H1 (cell line): ENCODE measurements at regions not wholly inside any gene's neighbourhood (a gene's known extent, or its start where the extent isn't known, plus 50 kb on each side); places are given as distances from the start of the nearest gene placed in this dataset.

Source experiments
- CTCF ChIA-PET: fragments of 300-600 bp; sonication (Branson Sonifier 250); formaldehyde crosslinking; loops from one replicate; lab custom pipeline; 2021; ENCODE audit not compliant: partially characterized antibody; lab: Charles Lee
- POLR2A ChIA-PET: fragments of 300-600 bp; sonication (Branson Sonifier 250); formaldehyde crosslinking; loops from one replicate; lab custom pipeline; 2021; ENCODE audit warnings: inconsistent platforms; ENCODE audit not compliant: partially characterized antibody; lab: Charles Lee
- DNase-seq, 2 experiments: peaks; one replicate each; pipeline versions ENCODE4 v3.0.0 to v3.0.0-alpha.2; 2010 to 2022; ENCODE audit warnings: low spot score in 2 of 2, low read depth in 1 of 2, mixed read lengths in 1 of 2
- FAIRE-seq: peaks from 2 replicates; lab custom pipeline; 2011; peaks lifted over from hg19 to GRCh38; lab: Jason Lieb, UNC
- H2AFZ ChIP-seq: 2 replicates; pipeline ENCODE4 v1.8.1; 2012; ENCODE audit warnings: low read length, inconsistent platforms
- H2AK5ac ChIP-seq: 2 replicates; pipeline ENCODE4 v1.6.1; 2013; ENCODE audit warnings: low read depth, low read length
- H2BK120ac ChIP-seq: replicated peaks from 2 replicates; pipeline ENCODE3; 2013; ENCODE audit warnings: low read depth, low read length, inconsistent platforms
- H2BK12ac ChIP-seq: 2 replicates; pipeline ENCODE4 v1.6.1; 2013; ENCODE audit warnings: low read depth, low read length
- H2BK15ac ChIP-seq: 2 replicates; pipeline ENCODE4 v1.6.1; 2013; ENCODE audit warnings: low read length
- H2BK20ac ChIP-seq: 2 replicates; pipeline ENCODE4 v1.6.1; 2013; ENCODE audit warnings: low read length
- H2BK5ac ChIP-seq: 2 replicates; pipeline ENCODE4 v1.6.1; 2013; ENCODE audit warnings: low read depth, low read length
- H3K14ac ChIP-seq: 2 replicates; pipeline ENCODE4 v1.6.1; 2013; ENCODE audit warnings: inconsistent platforms; ENCODE audit not compliant: insufficient read length
- H3K18ac ChIP-seq: 2 replicates; pipeline ENCODE4 v1.6.1; 2013; ENCODE audit warnings: low read length; ENCODE audit errors: extremely low read depth
- H3K23ac ChIP-seq: 2 replicates; pipeline ENCODE4 v1.6.1; 2013; ENCODE audit warnings: inconsistent platforms; ENCODE audit not compliant: insufficient read length
- H3K23me2 ChIP-seq: 2 replicates; pipeline ENCODE4 v1.6.1; 2013; ENCODE audit warnings: low read depth, low read length
- H3K27ac ChIP-seq: 2 replicates; pipeline ENCODE4 v1.6.1; 2011; ENCODE audit warnings: low read depth, low read length, inconsistent platforms
- H3K27me3 ChIP-seq, 4 experiments: replicated peaks in 1 of 4; 1 replicate in 1 of 4; 2 replicates in 3 of 4; pipeline versions ENCODE4 v1.6.1 to v1.8.1; 2011 to 2013; ENCODE audit warnings: low read length in 3 of 4, mild to moderate bottlenecking in 3 of 4, inconsistent platforms in 2 of 4, mixed read lengths in 2 of 4, moderate library complexity in 1 of 4; ENCODE audit not compliant: control insufficient read depth in 3 of 4, insufficient read depth in 3 of 4; ENCODE audit errors: extremely low read depth in 1 of 4
- H3K36me3 ChIP-seq, 4 experiments: 2 replicates each; pipeline versions ENCODE4 v1.6.1 to v1.8.1; 2011 to 2013; ENCODE audit warnings: mild to moderate bottlenecking in 4 of 4, low read length in 3 of 4, moderate library complexity in 2 of 4, control low read depth in 1 of 4, inconsistent platforms in 1 of 4; ENCODE audit not compliant: insufficient read depth in 4 of 4, control insufficient read depth in 2 of 4
- H3K4ac ChIP-seq: replicated peaks from 2 replicates; pipeline ENCODE3; 2013; ENCODE audit warnings: low read length, low read depth, mixed read lengths, inconsistent platforms; ENCODE audit not compliant: insufficient read length
- H3K4me1 ChIP-seq, 4 experiments: replicated peaks in 1 of 4; 1 replicate in 1 of 4; 2 replicates in 3 of 4; pipeline versions ENCODE4 v1.6.1 to v1.8.1; 2011 to 2013; ENCODE audit warnings: low read length in 3 of 4, inconsistent platforms in 2 of 4, mixed read lengths in 1 of 4; ENCODE audit not compliant: insufficient read depth in 4 of 4, control insufficient read depth in 3 of 4
- H3K4me2 ChIP-seq, 2 experiments: 2 replicates each; pipeline versions ENCODE4 v1.6.1 to v1.8.1; 2011 to 2013; ENCODE audit warnings: low read depth in 2 of 2, low read length in 2 of 2, control low read depth in 1 of 2, inconsistent platforms in 1 of 2, mild to moderate bottlenecking in 1 of 2; ENCODE audit not compliant: insufficient read depth in 1 of 2
- H3K4me3 ChIP-seq, 4 experiments: fragments of 200-600, 300-600 bp in 1 of 4; sonication (generic), shearing (Covaris generic), sonication (Bioruptor Twin) in 1 of 4; 2 replicates each; pipeline versions ENCODE4 v1.5.1 to v1.8.1; 2011 to 2016; ENCODE audit warnings: low read length in 4 of 4, low read depth in 3 of 4, control low read depth in 2 of 4, inconsistent platforms in 2 of 4, mild to moderate bottlenecking in 2 of 4, mixed read lengths in 1 of 4, moderate library complexity in 1 of 4; ENCODE audit not compliant: insufficient read depth in 2 of 4; ENCODE audit errors: extremely low read depth in 1 of 4
- H3K56ac ChIP-seq: replicated peaks from 2 replicates; pipeline ENCODE3; 2013; ENCODE audit warnings: low read depth, mild to moderate bottlenecking, mixed read lengths, low read length, inconsistent platforms; ENCODE audit not compliant: insufficient read length
- H3K79me1 ChIP-seq: 2 replicates; pipeline ENCODE4 v1.6.1; 2013; ENCODE audit warnings: low read depth, low read length, control low read depth
- H3K79me2 ChIP-seq, 2 experiments: 2 replicates each; pipeline versions ENCODE4 v1.6.1 to v1.8.1; 2012 to 2013; ENCODE audit warnings: low read length in 2 of 2, mild to moderate bottlenecking in 2 of 2, inconsistent platforms in 1 of 2; ENCODE audit not compliant: insufficient read depth in 2 of 2, control insufficient read depth in 1 of 2
- H3K9ac ChIP-seq, 4 experiments: replicated peaks in 1 of 4; 1 replicate in 1 of 4; 2 replicates in 3 of 4; pipeline versions ENCODE4 v1.6.1 to v1.8.1; 2011 to 2013; ENCODE audit warnings: low read depth in 3 of 4, low read length in 3 of 4, control low read depth in 2 of 4, mild to moderate bottlenecking in 2 of 4, moderate library complexity in 2 of 4, inconsistent platforms in 1 of 4; ENCODE audit errors: extremely low read depth in 1 of 4
- H3K9me3 ChIP-seq, 2 experiments: 2 replicates each; pipeline versions ENCODE4 v1.6.1 to v1.8.1; 2012 to 2013; ENCODE audit warnings: mild to moderate bottlenecking in 2 of 2, moderate library complexity in 2 of 2, control low read depth in 1 of 2, inconsistent platforms in 1 of 2, low read depth in 1 of 2, low read length in 1 of 2, mixed read lengths in 1 of 2; ENCODE audit not compliant: insufficient read depth in 2 of 2
- H4K20me1 ChIP-seq, 2 experiments: replicated peaks in 1 of 2; 2 replicates each; pipeline versions ENCODE3 to v1.8.1; 2011 to 2013; ENCODE audit warnings: inconsistent platforms in 2 of 2, low read length in 2 of 2, mild to moderate bottlenecking in 1 of 2; ENCODE audit not compliant: insufficient read depth in 2 of 2, control insufficient read depth in 1 of 2
- H4K5ac ChIP-seq: 2 replicates; pipeline ENCODE4 v1.6.1; 2013; ENCODE audit warnings: low read length, low read depth, mixed read lengths, inconsistent platforms; ENCODE audit not compliant: insufficient read length
- H4K8ac ChIP-seq: 2 replicates; pipeline ENCODE4 v1.8.0; 2013; ENCODE audit warnings: mild to moderate bottlenecking, moderate library complexity, low read length, inconsistent platforms; ENCODE audit not compliant: insufficient read depth; ENCODE audit errors: extremely low read depth
- H4K91ac ChIP-seq: replicated peaks from 2 replicates; pipeline ENCODE3; 2013; ENCODE audit warnings: low read length, mixed read lengths, inconsistent platforms; ENCODE audit not compliant: insufficient read length
- EGR1 ChIP-seq: IDR thresholded peaks from 2 replicates; pipeline ENCODE4 v1.6.1; 2011; ENCODE audit warnings: low read depth, low read length, borderline replicate concordance
- YY1 ChIP-seq: IDR thresholded peaks from 2 replicates; pipeline ENCODE4 v1.6.1; 2011; ENCODE audit warnings: low read depth, mild to moderate bottlenecking, low read length
- WGBS, 2 experiments: shearing (Covaris generic) in 1 of 2; methylation state at CpG; one replicate each; pipeline versions ENCODE4 v1.1.6 to v1.1.7; 2013 to 2015; ENCODE audit warnings: low lambda C conversion rate in 2 of 2, mixed read lengths in 2 of 2, inconsistent platforms in 1 of 2, low coverage in 1 of 2, missing lambda C conversion rate in 1 of 2; ENCODE audit not compliant: insufficient replicate concordance in 2 of 2, insufficient coverage in 1 of 2, insufficient read length in 1 of 2; ENCODE audit errors: extremely low coverage in 1 of 2, missing lambda C conversion rate in 1 of 2; 5-methylcytosine and 5-hydroxymethylcytosine counted together
- TF ChIP-seq, protein P1 (sequence below): IDR thresholded peaks from 2 replicates; pipeline ENCODE4 v1.6.1; 2012; ENCODE audit warnings: inconsistent platforms

DNA sequence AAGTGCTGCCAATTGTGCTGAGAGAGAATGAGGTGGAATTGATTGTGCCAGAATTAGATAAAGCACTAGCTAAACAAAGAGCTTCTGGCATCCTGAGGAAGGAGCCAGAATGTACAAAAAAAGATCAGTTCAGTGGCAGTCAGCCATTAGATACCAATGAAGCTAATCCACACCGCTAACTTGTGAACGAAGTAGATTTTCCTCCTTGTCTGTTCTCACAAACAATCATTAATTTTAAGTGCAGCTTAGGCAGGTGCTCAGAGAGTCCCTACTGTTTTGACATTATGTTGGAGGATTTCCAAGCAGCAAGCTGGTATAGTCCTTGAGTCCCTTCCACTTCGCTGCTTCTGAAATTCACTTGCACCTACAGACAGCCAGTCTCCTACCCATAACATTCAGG lies 617.4 kb downstream of the CENPC start:
- no peaks in the 10 kb centered on the region for H3K9me3 ChIP-seq
- no peak overlapping the region for H3K14ac ChIP-seq
- H3K56ac ChIP-seq: no peak overlapping the region
- no peak for FAIRE-seq
- H3K27me3 ChIP-seq: no peaks in the 10 kb centered on the region
- no peak overlapping the region for H3K4me3 ChIP-seq
- H3K27ac ChIP-seq: no peak overlapping the region
- no peak overlapping the region for H3K23ac ChIP-seq
- WGBS, 2 experiments: 95% methylated on average over 3 of the region's 3 CpGs; no CpG with 5 or more reads in 1 of the 2 experiments
- H3K18ac ChIP-seq: no peak overlapping the region
- no peaks in the 10 kb centered on the region for H3K79me1 ChIP-seq
- H3K79me2 ChIP-seq: no peaks in the 10 kb centered on the region
- H2AK5ac ChIP-seq: no peak overlapping the region
- no peak overlapping the region for H4K5ac ChIP-seq
- no peak overlapping the region for H3K4me2 ChIP-seq
- no peak overlapping the region for H2BK120ac ChIP-seq
- H2BK5ac ChIP-seq: no peak overlapping the region
- H2AFZ ChIP-seq: no peak overlapping the region
- H3K36me3 ChIP-seq: no peaks in the 10 kb centered on the region
- H4K20me1 ChIP-seq: no peaks in the 10 kb centered on the region
- ChIA-PET POLR2A (no interaction called here), CTCF (interaction anchor here (0.8 kb wide), 1 partner anchor 134 kb away, joined by 3 read pairs; no protein-coding TSS in a partner anchor)
- H2BK15ac ChIP-seq: no peak overlapping the region
- H4K8ac ChIP-seq: no peak overlapping the region
- DNase-seq: no peak
- no peak overlapping the region for H4K91ac ChIP-seq
- H2BK20ac ChIP-seq: no peak overlapping the region
- no peak overlapping the region for H2BK12ac ChIP-seq
- H3K4ac ChIP-seq: no peak overlapping the region
- H3K9ac ChIP-seq: no peak overlapping the region
- no peaks in the 10 kb centered on the region for H3K23me2 ChIP-seq
- H3K4me1 ChIP-seq: no peaks in the 10 kb centered on the region
- TF ChIP-seq EGR1: no peak
- TF ChIP-seq YY1: no peak
- TF ChIP-seq, protein P1, sequence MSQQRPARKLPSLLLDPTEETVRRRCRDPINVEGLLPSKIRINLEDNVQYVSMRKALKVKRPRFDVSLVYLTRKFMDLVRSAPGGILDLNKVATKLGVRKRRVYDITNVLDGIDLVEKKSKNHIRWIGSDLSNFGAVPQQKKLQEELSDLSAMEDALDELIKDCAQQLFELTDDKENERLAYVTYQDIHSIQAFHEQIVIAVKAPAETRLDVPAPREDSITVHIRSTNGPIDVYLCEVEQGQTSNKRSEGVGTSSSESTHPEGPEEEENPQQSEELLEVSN: no peak
